Activated CD4-positive, alpha-beta T cell treated with anti-CD3 and anti-CD28 coated beads, Interleukin-2, amount 50 U/mL, for 16 hours (primary cell): ENCODE measurements at regions not wholly inside any gene's neighbourhood (a gene's known extent, or its start where the extent isn't known, plus 50 kb on each side); places are given as distances from the start of the nearest gene placed in this dataset.

ENCODE experiments used
- DNase-seq: peaks from one replicate; pipeline ENCODE4 v3.0.0-alpha.2; 2020

DNA sequence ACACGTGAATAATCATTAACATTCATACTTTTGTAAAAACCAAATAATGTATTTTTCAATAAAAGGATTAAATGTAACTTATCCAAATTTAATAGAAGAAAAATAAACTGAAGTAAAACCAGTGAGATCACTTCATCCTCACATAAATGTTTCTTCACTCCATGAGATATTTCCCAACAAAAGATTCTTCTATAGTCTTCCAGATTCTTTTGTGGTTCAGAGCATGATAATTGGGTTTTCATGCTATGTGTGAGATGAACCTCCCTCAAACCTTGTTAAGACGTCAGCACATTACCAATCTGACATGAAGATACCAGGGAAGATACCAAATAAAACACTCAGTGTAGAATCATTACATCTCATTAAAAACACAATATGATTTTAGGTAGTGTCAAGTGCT lies 62.9 kb upstream of the OXGR1 start:
- DNase-seq = no peak

DNA sequence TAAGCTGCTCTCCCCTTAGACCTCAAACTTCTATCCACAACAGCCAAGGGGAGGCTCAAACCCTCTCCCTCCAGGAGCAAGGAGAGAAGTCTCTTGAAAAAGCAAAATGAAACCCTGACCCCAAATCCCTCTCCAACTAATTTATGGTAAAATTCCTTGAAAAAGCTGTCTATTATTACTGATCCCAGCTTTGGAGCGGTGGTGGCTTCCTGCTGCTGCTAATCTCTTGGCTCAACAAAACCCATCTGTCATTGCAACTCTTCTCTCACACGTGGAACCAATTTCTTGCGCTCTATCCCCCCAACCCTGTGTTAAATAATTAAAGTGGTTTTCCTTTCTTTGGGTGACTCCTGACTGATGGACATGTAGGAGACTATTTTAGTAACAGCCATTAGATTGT lies 64.1 kb upstream of the OXGR1 start:
- DNase-seq = no peak

DNA sequence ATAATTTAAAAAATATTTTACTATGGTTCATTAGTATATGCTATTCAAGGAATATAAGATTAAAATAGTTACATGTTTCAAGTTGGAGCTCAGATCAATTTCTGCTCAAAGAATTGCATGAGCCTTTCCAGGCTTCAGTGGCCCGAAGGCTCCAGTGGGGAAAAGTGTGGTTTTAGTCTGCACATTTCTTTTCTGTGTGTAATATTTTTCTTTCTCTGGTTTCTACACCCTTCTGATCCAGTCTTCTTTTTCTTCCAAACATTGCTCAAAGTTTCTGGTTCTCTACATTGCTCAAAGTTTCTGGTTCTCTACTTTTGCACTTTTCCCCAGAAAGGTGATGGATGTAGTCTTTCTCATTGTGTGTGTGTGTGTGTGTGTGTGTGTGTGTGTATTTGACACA lies 64.7 kb upstream of the OXGR1 start:
- DNase-seq = no peak

DNA sequence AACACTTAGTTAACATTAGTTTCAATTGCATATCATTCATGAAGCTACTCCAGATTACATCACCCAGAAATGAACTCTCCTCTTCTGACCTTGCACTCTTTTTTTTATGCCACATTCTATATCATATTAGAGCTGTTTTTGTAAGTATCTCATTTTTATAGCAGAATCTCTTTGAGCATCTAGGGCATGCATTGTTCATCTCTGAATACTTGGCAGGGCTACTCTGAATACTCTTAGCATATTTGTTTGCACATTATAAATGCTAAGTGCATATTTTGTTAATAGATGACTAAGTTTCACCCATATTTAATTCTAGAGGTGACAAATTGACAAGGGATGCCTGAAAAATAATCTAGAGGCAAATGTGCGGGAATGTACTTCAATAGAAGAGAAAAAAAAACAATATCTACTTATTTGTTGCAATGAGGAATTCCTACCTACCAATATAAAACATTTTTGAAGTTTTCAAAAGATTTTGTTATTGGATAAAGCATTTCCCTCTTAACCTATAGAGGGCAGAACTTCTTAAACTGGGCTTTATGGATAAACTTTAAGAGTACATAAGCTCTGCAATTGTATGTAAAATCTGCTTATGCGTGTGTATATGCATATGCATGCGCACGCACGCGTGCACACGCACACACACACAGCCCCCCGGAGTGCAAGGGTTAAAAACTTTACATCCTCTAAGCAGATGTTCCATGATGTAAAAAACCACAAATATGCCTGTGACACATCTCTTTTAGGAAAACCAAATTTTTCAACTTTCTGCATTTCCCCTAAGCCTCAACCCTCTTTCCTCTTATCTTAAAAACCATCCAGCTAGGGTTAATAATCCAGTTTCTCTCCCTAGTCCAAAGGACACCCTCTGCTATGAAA lies 73.0 kb upstream of the OXGR1 start:
- DNase-seq = no peak

DNA sequence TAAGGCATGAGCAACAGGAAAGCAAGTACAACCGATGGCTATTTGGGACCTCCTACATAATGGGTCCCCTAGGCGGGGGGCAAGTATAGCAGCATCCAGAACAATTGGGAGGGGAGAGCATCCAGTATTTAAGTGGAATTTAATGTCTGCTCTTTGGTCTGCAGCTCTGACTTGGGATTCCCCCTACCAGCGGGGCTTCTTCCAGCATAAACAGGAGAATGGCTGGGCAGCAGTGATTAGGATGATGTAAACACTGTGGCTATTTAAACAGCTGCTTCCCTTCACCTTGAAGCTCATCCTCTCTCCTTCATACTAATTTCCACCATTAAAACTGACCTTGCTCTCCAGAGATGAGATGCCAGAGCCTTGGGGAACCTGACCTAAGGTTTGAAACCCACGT lies 73.9 kb upstream of the OXGR1 start:
- no peak for DNase-seq

DNA sequence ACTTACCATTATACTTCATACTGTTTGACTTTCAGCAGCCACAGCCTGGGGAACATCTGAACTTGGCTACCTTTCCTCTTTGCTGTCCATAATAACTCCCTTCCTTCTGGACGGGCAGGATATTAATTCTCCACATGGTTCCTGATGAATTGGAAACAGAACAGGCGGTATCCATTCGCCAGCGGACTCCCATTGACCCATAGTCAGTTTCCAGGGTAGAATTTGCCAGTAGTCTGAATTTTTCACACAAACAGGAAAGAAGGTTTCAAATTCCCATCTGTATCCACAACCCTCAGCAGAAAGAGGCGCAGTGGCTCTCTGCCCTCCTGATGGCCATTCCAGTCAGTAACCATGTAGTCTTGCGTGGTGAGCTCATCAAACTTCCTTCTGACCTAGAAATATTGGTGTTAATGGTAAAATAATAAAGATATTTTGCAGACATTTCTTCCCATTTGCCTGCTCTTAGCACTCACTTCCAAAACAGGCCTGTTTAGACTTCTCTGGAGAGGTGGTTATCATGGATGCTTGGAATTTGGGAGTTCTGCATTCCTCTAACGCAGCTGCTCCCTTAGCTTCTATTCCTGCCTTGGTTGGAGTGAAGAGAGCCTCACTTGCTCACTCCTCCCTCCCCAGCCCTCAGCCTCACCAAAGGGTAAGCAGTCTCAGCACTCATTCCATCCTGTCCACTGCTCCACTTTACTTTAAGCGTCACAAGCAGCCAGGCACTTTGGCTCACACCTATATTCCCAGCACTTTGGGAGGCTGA lies 75.0 kb upstream of the OXGR1 start:
- DNase-seq = no peak

DNA sequence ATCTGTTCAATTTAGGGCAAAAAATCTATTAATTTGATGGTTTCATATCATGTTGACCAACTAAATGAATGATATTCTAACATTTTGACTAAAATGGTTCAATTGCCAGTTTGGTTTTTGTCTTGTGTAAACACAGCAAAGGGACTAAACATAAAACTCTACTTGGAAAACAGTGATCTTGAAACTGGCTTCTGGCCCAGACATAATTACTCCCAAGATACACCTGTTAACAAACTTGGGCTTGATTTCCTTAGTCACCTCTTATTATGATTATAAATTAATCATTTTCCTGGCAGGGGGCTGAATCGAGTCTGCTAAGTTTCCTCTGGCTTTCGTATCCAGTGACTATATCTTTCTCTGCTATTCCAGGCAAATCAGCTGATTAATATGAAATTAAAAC lies 78.0 kb upstream of the OXGR1 start:
- DNase-seq = no peak

DNA sequence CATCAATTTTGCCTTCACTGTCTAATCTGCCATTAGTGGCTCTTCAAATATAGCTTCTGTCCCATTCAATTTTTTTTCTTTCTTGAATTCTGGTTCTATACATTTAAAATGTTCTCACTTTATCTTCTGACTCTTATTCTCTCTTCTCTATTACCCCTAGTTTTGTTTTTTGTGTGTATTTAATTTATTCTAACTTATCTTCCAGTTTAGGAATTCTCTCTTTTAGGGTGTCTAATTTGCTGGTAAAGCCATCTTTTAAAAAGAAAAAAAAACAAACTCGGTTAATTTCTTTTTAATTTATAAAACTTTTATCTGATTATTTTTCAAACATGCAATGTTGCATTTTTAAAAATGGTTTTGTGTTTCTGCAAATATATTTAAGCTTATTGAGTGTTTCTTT lies 80.3 kb upstream of the OXGR1 start:
- no peak for DNase-seq

DNA sequence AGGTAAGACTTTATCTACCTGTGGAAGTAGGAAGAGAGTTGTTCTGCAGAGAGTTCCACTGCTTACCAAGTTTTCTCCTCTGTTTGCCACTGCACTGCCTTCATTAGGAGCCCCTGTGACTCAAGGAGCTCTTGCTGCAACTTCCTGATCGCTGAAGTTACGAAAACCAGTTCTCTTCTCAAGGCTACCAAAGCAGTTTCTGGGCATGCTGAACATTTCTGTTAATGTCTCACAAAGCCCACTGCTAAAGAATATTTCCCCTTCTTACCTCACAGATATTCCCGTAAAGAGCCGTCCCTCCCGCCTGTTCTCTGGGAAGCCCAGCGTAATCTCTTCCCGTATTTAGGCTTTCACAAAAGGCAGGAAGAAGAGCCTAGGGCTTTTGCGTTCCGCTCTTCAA lies 82.6 kb upstream of the OXGR1 start:
- no peak for DNase-seq

DNA sequence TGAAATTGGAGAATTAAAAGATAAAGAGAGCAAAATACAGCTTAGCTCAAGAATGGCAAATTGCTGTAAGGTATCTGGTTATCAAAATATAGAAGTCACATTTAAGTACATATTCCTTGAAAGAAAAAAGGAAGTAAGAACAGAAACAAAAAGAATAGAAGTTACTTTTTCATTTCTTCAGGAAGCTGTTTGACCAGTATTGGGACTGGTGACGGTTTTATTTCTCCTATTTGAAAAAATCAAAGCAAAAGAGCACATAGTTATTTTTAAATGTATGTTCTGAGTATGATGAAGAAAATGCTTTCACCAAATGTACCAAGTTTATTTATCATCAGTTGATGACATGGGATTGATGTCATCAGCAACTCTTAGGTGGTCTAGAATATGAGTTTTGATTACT lies 83.1 kb upstream of the OXGR1 start:
- no peak for DNase-seq

DNA sequence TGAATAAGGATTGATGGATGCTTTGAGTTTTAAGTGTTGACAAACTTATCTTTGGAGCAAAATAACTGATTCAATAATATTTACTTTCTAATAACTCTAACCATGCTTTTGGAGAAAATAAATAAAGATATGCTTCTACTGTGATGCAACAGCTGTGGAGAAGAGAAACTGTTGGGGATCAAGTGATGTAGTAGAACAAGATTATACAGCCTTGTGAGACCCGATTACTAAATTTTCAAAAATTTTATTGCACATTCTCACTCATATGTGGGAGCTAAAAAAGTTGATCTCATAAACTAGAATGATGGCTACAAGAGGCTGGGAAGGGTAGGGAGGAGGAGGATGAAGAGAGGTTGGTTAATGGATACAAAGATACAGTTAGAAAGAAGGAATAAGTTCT lies 85.5 kb upstream of the OXGR1 start:
- no peak for DNase-seq

DNA sequence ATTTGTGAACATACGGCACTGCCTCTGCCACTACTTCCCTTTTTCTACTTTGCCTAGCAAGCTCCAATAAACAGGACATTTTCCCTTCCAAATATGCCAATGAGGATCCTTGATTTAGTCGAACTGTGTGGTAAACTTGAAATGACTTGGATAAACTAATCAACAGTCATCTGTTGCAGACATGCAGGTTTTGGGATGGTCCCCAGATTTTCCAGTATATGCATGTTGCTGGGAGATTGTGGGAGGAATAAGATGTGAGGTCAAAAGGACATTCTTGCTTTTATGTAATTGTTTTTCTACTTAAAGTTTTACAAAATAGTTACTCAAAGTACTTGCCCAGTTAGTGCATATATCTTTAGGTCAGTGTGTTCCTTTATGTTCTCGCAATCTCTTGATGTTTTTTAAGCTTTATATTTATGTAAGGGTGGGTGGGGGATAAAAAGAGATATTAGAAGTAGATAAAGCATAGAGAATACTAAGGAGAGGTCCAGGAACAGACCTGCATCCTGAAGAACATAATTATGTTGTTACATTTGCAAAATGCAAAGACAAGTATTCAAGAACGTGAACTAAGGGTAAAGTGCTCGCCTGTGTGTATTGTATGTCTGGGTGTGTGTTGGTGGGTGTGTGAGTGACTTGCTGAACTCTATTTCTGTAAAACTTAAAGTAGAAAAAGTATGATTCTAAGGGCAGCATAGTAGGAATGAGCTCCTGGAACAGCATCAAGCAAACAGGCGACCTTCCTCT lies 88.4 kb upstream of the OXGR1 start:
- no peak for DNase-seq

DNA sequence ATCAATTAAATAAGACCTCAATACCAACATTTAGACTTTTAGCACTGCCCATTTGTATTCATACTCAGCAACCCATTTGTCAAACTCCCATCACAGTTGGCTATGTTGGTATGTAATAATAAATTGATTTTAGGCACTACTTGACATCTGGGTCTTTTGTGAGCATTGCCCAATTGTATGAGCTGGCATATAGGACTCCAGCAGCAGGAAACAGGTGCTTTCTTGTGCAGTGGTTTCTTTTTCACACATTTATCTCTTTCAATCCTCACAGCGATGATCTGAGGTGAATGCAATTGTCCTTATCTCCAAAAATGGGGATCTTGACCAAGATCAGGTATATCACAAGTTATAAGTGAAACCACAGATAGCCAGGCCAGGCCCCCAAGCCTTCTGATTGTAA lies 96.9 kb upstream of the OXGR1 start:
- DNase-seq = no peak

DNA sequence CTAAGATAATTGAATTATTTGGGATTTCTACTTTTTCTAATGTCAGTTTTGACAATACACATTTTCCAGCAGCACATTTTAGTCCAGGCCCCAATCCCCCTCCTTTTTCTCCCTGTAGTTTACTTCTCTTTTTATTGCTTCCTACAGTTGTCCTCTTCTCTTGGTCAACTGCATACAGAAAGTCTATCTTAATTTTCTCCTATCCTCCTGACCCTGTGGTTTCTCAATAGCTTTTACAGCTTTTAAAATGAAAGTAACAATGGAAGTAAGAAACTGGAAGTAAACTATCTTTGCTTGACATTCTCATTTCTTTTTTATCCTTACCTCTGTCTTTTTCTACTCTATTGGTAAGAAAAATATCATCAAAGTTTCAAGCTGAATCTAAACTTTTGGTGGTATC lies 106.5 kb upstream of the OXGR1 start:
- no peak for DNase-seq

DNA sequence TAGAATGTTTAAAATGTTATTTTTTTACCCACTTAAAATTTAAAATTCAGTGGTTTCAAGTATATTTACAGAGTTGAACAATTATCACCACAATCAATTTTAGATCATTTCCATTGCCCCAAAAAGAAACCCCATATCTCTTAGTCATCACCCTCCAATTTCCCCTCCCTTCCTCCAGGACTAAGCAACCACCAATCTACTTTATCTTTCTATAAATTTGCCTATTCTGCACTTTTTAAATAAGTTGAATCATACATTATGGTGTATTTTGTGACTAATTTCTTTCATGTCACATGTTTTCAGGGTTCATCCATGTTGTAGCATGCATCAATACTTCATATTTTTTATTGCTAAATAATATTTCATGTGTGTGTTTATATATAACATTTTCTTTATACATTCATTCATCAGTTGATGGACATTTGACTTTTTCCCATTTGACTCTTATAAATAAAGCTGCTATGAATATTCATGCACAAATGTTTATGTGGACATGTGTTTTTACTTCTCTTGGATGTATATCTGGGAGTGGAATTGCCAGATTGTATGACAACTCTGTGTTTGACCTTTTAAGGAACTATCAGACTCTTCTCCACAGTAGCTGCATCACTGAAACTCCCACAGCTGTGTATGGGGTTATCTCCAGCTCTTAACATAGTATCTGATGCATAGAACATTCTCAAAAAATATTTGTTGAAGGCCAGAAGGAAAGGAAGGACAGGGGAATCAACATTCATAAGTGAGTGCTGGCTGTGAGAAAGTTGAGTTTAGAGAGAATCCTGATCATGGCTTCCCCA lies 107.8 kb upstream of the OXGR1 start:
- DNase-seq = no peak

DNA sequence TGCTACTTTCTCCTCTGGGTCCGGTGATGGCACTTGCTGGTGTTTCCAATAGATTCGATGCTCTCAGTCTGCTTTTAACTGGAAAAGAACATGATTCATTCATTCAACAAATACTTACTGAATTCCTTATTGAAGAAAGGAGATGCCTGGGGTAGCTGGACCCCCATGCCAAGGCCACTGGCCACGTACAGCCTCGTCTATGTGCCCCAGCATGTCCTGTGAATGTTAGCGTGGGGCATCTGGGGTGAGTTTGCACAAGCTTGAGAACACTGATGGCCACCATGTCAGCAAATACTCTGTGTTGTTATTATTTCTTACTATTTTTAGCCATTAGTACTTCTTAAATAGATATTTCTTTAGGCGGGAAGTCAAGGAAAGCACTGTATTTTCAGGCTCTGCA lies 112.0 kb upstream of the OXGR1 start:
- DNase-seq = no peak

DNA sequence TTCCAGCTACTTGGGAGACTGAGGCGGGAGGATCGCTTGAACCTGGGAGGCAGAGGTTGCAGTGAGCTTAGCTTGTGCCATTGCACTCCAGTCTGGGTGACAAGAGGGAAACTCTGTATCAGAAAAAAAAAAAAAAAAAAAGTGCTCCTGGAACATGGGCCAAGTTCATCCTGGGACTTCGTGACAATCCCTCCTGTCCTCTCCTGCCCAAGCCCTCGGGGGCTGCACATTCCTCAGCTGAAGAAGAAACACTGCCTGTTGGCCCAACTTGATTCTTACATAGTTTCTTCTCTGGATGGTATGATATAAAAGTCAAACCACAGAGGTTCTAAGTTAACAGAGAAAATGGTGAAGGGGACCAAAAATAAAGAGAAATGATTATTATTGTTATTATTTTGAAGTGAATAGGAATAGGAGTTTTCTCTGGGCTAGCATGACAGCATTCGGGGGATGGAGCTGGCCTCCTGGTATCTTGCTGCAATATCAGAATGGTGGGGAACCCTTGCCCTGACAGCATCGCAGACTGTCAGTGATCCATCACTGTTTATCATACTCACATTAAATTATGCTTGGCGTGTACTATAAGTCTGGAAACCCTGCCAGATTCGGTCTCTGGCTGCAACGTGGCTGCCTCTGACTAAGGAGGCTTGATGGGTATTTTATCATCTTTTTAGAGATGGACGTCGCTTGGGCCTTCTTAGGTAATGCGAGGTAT lies 113.7 kb upstream of the OXGR1 start:
- no peak for DNase-seq

DNA sequence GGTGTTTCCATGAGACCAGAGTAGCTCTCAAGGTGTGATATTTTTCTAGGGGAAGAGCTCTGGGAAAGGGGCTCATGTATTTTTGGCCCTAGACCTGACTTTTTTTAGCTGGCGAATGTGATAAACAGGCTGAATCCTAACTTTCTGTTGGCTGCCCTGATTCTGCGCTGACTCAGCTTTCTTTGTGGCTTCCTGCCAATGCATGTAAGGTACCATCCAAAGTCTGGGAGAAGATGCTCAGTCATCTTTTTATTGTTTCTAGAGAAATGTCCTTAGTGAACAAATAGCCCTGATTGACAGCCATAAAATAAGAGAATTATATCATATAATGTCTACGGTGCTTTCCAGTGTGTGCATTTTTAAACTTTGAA lies 113.6 kb upstream of the MBNL2 start:
- DNase-seq = no peak

DNA sequence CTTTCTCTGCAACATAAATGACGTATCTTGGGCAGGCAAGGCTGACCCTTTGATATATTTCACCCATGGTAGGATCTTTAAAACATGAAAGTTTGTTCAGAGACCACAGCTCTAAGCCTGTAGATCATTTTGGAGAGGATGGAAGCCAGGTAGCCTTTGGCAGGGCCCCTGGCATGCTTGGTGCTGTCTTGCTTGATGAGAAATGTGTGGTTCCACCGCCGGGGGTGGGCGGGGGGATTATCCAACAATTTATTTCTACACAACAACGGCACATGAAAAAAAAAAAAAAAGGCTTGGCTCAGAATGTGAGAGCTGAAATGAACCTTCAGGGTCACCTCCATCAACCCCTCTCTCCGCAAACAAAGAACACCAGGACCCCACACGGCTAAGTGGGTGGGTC lies 112.9 kb upstream of the MBNL2 start:
- no peak for DNase-seq

DNA sequence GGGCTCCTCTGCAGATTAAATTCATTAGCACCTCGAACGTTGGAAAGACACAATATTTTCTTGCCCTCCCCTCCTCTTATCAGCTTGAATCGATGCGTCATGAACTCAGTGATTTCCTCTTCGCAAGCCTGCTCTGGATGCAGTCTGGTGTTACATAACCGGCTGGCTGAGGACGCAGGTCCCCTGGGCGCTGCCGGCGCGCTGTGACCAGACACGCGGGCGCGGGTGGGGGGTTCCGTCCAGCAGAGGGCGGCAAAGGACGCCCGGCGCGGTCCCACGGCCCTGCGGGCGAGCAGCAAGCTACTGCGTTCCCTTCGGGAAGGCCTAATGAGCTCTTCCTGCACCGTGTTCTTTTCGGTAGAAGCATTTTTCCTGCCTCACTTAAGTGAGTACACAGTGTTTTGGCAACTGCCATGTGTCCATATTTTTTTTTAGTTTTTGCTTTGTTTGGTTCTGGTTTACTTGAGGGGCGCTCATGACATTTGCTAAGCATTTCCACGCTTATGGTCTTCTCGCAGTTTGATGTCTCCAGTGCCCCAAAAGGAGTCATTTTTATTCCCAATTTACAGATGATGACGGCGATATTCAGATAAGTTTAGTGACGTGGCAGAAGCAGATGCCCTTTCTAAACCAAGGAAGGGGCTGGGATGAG lies 112.2 kb upstream of the MBNL2 start:
- DNase-seq = peak; percentile 83

DNA sequence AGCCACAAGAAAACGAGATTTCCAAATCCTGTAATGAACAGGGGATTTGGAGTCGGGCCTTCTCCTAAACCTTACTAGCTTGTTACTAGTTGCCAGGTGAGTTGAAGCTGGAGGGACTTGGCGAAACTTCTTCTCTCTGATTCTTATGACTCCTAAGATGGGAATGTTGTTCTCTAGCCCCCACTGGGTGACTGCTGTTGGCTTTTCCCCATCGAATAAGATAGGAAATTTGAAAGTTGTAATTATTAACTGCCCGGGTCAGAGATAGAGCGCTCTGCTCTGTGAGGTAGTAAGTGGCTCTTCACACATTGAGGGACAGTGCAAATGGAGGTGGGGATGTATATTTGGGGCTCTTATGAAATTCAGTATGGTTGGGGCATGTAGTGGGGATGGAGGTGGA lies 111.2 kb upstream of the MBNL2 start:
- DNase-seq = no peak

DNA sequence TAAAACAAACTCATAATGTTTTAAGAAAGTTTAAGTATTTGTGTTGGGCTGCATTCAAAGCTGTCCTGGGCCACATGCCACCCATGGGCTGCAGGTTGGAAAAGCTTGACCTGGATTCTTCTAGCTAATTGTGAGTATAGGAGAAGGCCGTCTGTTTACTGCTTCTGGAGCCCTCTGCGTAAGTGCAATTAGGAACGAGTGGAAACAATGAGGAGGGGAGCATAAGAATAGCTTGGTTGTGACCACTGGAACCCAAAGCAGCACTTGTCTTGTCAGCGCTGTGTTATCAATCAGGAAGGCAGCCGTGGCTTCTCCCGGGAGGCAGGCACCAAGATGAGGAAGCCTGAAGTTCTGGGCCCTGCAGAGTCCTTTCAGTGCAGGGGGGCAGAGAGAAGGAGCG lies 110.4 kb upstream of the MBNL2 start:
- DNase-seq = no peak
